Heart left ventricle (tissue), 16 donors: ENCODE measurements at regions not wholly inside any gene's neighbourhood (a gene's known extent, or its start where the extent isn't known, plus 50 kb on each side); places are given as distances from the start of the nearest gene placed in this dataset.
A peak's percentile ranks its signal among the peaks of the same experiment; 100 is the strongest.
"Not testable (repeated sequence)": the region's sequence is repeated elsewhere in the genome, so short reads cannot be mapped to it uniquely, and the experiment has no call there.

ENCODE experiments used
- ATAC-seq, 4 donors: fragments of 200-7000 bp; cut with Tn5 transposase; one replicate each; pipeline ENCODE4 v1.9.1; 2020 to 2022; ENCODE audit warnings: moderate library complexity in 4 of 4, mild to moderate bottlenecking in 3 of 4, moderate number of reproducible peaks in 1 of 4
- DNase-seq, 5 donors: peaks; one replicate each; pipeline ENCODE4 v3.0.0-alpha.2; 2020
- H3K27ac ChIP-seq, 12 donors: fragments of 200-600 bp; sonication (generic) in 4 of 12; one replicate each; pipeline versions ENCODE4 v1.5.0 to v1.8.0; 2016 to 2022; ENCODE audit warnings: mild to moderate bottlenecking in 2 of 12
- H3K27me3 ChIP-seq, 9 donors: fragments of 200-600 bp; sonication (generic) in 2 of 9; one replicate each; pipeline versions ENCODE4 v1.5.1 to v1.8.0; 2016 to 2022; ENCODE audit warnings: mild to moderate bottlenecking in 3 of 9
- H3K36me3 ChIP-seq, 9 donors: fragments of 200-600 bp; sonication (generic) in 2 of 9; one replicate each; pipeline versions ENCODE4 v1.5.0 to v1.8.0; 2018 to 2022; ENCODE audit warnings: mild to moderate bottlenecking in 2 of 9
- H3K4me1 ChIP-seq, 12 donors: fragments of 200-600 bp; sonication (generic) in 4 of 12; one replicate each; pipeline versions ENCODE4 v1.5.0 to v1.8.0; 2016 to 2022; ENCODE audit warnings: mild to moderate bottlenecking in 3 of 12
- H3K4me3 ChIP-seq, 12 donors: fragments of 200-600 bp; sonication (generic) in 4 of 12; one replicate each; pipeline versions ENCODE4 v1.5.0 to v1.8.0; 2017 to 2022; ENCODE audit warnings: mild to moderate bottlenecking in 9 of 12, moderate library complexity in 4 of 12
- H3K9me3 ChIP-seq, 12 donors: fragments of 200-600 bp; sonication (generic) in 4 of 12; one replicate each; pipeline versions ENCODE4 v1.5.0 to v1.8.0; 2016 to 2022; ENCODE audit warnings: mild to moderate bottlenecking in 1 of 12
- CTCF ChIP-seq, 12 donors: fragments of 200-600 bp; sonication (generic) in 4 of 12; IDR thresholded peaks; one replicate each; pipeline versions ENCODE4 v1.5.0 to v1.8.0; 2018 to 2022; ENCODE audit warnings: antibody characterized with exemption in 12 of 12, mild to moderate bottlenecking in 5 of 12
- POLR2A ChIP-seq, 2 donors: fragments of 450-650 bp; IDR thresholded peaks; one replicate each; pipeline ENCODE4 v1.6.1; 2017; ENCODE audit warnings: antibody characterized with exemption in 2 of 2, mild to moderate bottlenecking in 2 of 2, moderate library complexity in 2 of 2
- WGBS, 4 donors: extraction: QIAGEN DNeasy Blood & Tissue Kit in 2 of 4; methylation state at CpG; one replicate each; pipeline versions ENCODE4 v1.1.5 to v1.1.7; 2013 to 2018; 5-methylcytosine and 5-hydroxymethylcytosine counted together
- intact Hi-C, 10 donors: fragments of 100-400 bp; cut with DNase I; formaldehyde crosslinking; loops; one replicate each; pipeline versions ENCODE4 v1.11.1 to v1.14.2; 2022
- donor health status: ischemic (EF 13 %, LVEDD 7.1; RV severe dilation, severe dysfunction).
- donor health status: healthy with polysubstance abuse.
- donor health status: DM: no; HTN: yes; CAD: no.
- donor health status: DM: no; HTN: no; CAD: no.
- donor health status: ischemic (EF 25% LVEDD 6.9; RV normal size, moderate dysfunction).
- donor health status: ischemic (EF 25% LVEDD 5.7; RV mildly dilated, moderate dysfunction).
- donor health status: healthy.
- donor health status: DM: yes; HTN: yes; CAD: no.
- donor health status: ischemic (EF 35%, LVEDD 5.7; RV mildly dilated, moderate dysfunction).
- donor health status: nonischemic (EF 11% LVEDD 7.7; RV severe dilation, severe dysfunction).
- donor health status: DM: yes; HTN: yes; CAD: no.
- donor health status: PGD.
- donor health status: ischemic (EF 29% LVEDD 5.4; RV normal size, mild dysfunction).
- donor health status: nonischemic (EF 23%, LVEDD 6.1; RV moderate dilation, normal function).

- DNase-seq (no peak), ATAC-seq (no peak)
- Histone ChIP-seq H3K4me1 (peaks cover 0 to 4% (median 0%) of the 10 kb centered on the region in 12 donors), H3K27me3 (no peaks in the 10 kb centered on the region), H3K4me3 (no peak overlapping the region), H3K9me3 (no peaks in the 10 kb centered on the region), H3K27ac (no peak overlapping the region), H3K36me3 (no peaks in the 10 kb centered on the region)
- intact Hi-C loops: no loop called here
- no peak for TF ChIP-seq CTCF (IDR thresholded peaks at IDR 0.05)
- TF ChIP-seq POLR2A (IDR thresholded peaks at IDR 0.05): no peak
- 56 to 63% (median 57%) methylated on average over 7 of the region's 7 CpGs for WGBS, 4 donors
These were observed 398.0 kb downstream of the PSAT1 start for GRCh38 chr9:78694974-78695373.

GRCh38 chr9:78695519-78695918, 398.6 kb downstream of the PSAT1 start:
- 26 to 32% (median 29%) methylated on average over 5 of the region's 5 CpGs for WGBS, 4 donors
- TF ChIP-seq POLR2A (IDR thresholded peaks at IDR 0.05) (no peak), CTCF (IDR thresholded peaks at IDR 0.05) (no peak)
- Histone ChIP-seq H3K4me1 (peaks cover 0 to 4% (median 0%) of the 10 kb centered on the region in 12 donors), H3K27me3 (no peaks in the 10 kb centered on the region), H3K9me3 (no peaks in the 10 kb centered on the region), H3K4me3 (no peak overlapping the region), H3K36me3 (no peaks in the 10 kb centered on the region), H3K27ac (no peak overlapping the region)
- DNase-seq (no peak), ATAC-seq (peak in 1 of 4 donors; percentile 24)
- intact Hi-C loops: no loop called here

GRCh38 chr9:78697618-78698017, 400.7 kb downstream of the PSAT1 start:
- H3K4me3 ChIP-seq: no peak overlapping the region
- no peak overlapping the region for H3K27ac ChIP-seq
- WGBS, 4 donors: 45 to 55% (median 49%) methylated on average over 1 of the region's 1 CpG
- H3K36me3 ChIP-seq: no peaks in the 10 kb centered on the region
- no peaks in the 10 kb centered on the region for H3K27me3 ChIP-seq
- ATAC-seq (no peak), DNase-seq (no peak)
- no peaks in the 10 kb centered on the region for H3K9me3 ChIP-seq
- TF ChIP-seq CTCF (IDR thresholded peaks at IDR 0.05) (no peak), POLR2A (IDR thresholded peaks at IDR 0.05) (no peak)
- H3K4me1 ChIP-seq: peaks cover 0 to 4% (median 0%) of the 10 kb centered on the region in 12 donors
- intact Hi-C loops: no loop called here

GRCh38 chr9:78698371-78698770, 401.4 kb downstream of the PSAT1 start:
- no peaks in the 10 kb centered on the region for H3K27me3 ChIP-seq
- no peak for DNase-seq
- H3K27ac ChIP-seq: no peak overlapping the region
- no peaks in the 10 kb centered on the region for H3K9me3 ChIP-seq
- H3K4me3 ChIP-seq: no peak overlapping the region
- intact Hi-C loops: no loop called here
- TF ChIP-seq CTCF (IDR thresholded peaks at IDR 0.05): no peak
- no peak for TF ChIP-seq POLR2A (IDR thresholded peaks at IDR 0.05)
- peaks cover 0 to 4% (median 0%) of the 10 kb centered on the region in 12 donors for H3K4me1 ChIP-seq
- no peak for ATAC-seq
- no peaks in the 10 kb centered on the region for H3K36me3 ChIP-seq
- 63 to 82% (median 70%) methylated on average over 2 of the region's 2 CpGs for WGBS, 4 donors

GRCh38 chr9:78699217-78699616, 402.3 kb downstream of the PSAT1 start:
- H3K36me3 ChIP-seq, H3K9me3 ChIP-seq, H3K27me3 ChIP-seq, H3K4me1 ChIP-seq, H3K27ac ChIP-seq, DNase-seq, ATAC-seq, intact Hi-C loops, H3K4me3 ChIP-seq: not testable (repeated sequence)
- WGBS, 4 donors: 85 to 93% (median 91%) methylated on average over 3 of the region's 3 CpGs
